Right ventricle myocardium inferior (tissue), 1 donor: ENCODE measurements at regions not wholly inside any gene's neighbourhood (a gene's known extent, or its start where the extent isn't known, plus 50 kb on each side); places are given as distances from the start of the nearest gene placed in this dataset.

ENCODE experiments used
- ATAC-seq: fragments of 200-7000 bp; cut with Tn5 transposase; one replicate; pipeline ENCODE4 v1.9.1; 2020; ENCODE audit warnings: mild to moderate bottlenecking, moderate library complexity
- DNase-seq: peaks from one replicate; pipeline ENCODE4 v3.0.0; 2021; ENCODE audit errors: missing footprints
- intact Hi-C: fragments of 100-400 bp; cut with DNase I; formaldehyde crosslinking; loops from one replicate; pipeline ENCODE4 v1.11.0; 2022
- donor health status: DM: no; HTN: yes; CAD: no; lungs with severe emphysema.

- no peak for DNase-seq
- intact Hi-C loops, result no loop called here
- no peak for ATAC-seq
Observed at GRCh38 chr5:142446960-142447279, 122.1 kb upstream of the SPRY4 start.

GRCh38 chr5:142446131-142446959 lies 121.5 kb upstream of the SPRY4 start:
- DNase-seq (no peak), ATAC-seq (peak; percentile 67)
- intact Hi-C loops, result no loop called here

GRCh38 chr5:142445266-142445665 lies 120.4 kb upstream of the SPRY4 start:
- no peak for ATAC-seq
- DNase-seq, result no peak
- intact Hi-C loops, result no loop called here

GRCh38 chr5:142441616-142442015 lies 116.8 kb upstream of the SPRY4 start:
- ATAC-seq (no peak), DNase-seq (no peak)
- intact Hi-C loops, result no loop called here

GRCh38 chr5:142439207-142439860 lies 114.5 kb upstream of the SPRY4 start:
- intact Hi-C loops, result no loop called here
- ATAC-seq (peak; percentile 84), DNase-seq (no peak)

- DNase-seq (no peak), ATAC-seq (peak; percentile 27)
- intact Hi-C loops, result no loop called here
Observed at GRCh38 chr5:142438573-142438972, 113.8 kb upstream of the SPRY4 start.

GRCh38 chr5:142437563-142437962 lies 112.7 kb upstream of the SPRY4 start:
- intact Hi-C loops, result no loop called here
- no peak for ATAC-seq
- no peak for DNase-seq

GRCh38 chr5:142435410-142436115 lies 110.7 kb upstream of the SPRY4 start:
- no peak for ATAC-seq
- intact Hi-C loops, result no loop called here
- no peak for DNase-seq

- intact Hi-C loops, result loop anchor here (5.0 kb wide), 1 partner anchor 107 kb away; the partner anchor contains the start of gene SPRY4
- DNase-seq (no peak), ATAC-seq (no peak)
Observed at GRCh38 chr5:142434322-142434612, 109.4 kb upstream of the SPRY4 start.

- ATAC-seq, result no peak
- no peak for DNase-seq
- intact Hi-C loops, result loop anchor here (5.0 kb wide), 1 partner anchor 106 kb away; the partner anchor contains the start of gene SPRY4
Observed at GRCh38 chr5:142433526-142434321, 108.9 kb upstream of the SPRY4 start.

GRCh38 chr5:142432961-142433360 lies 108.1 kb upstream of the SPRY4 start:
- no peak for DNase-seq
- ATAC-seq, result no peak
- intact Hi-C loops, result loop anchor here (5.0 kb wide), 1 partner anchor 106 kb away; the partner anchor contains the start of gene SPRY4

GRCh38 chr5:142432369-142432863 lies 107.6 kb upstream of the SPRY4 start:
- ATAC-seq (no peak), DNase-seq (no peak)
- intact Hi-C loops, result loop anchor here (5.0 kb wide), 1 partner anchor 105 kb away; the partner anchor contains the start of gene SPRY4

- ATAC-seq, result no peak
- no peak for DNase-seq
- intact Hi-C loops, result no loop called here
Observed at GRCh38 chr5:142428773-142429473, 104.1 kb upstream of the SPRY4 start.

GRCh38 chr5:142428036-142428772 lies 103.4 kb upstream of the SPRY4 start:
- DNase-seq (no peak), ATAC-seq (no peak)
- intact Hi-C loops, result no loop called here

GRCh38 chr5:142427529-142427928 lies 102.7 kb upstream of the SPRY4 start:
- DNase-seq, result no peak
- no peak for ATAC-seq
- intact Hi-C loops, result loop anchor here (2.0 kb wide), 2 partner anchors 65 to 115 kb away; no protein-coding TSS in a partner anchor

GRCh38 chr5:142427015-142427364 lies 102.2 kb upstream of the SPRY4 start:
- ATAC-seq (peak; percentile 35), DNase-seq (no peak)
- intact Hi-C loops, result loop anchor here (2.0 kb wide), 2 partner anchors 64 to 116 kb away; no protein-coding TSS in a partner anchor
